Left ventricle myocardium inferior (tissue), 1 donor: ENCODE measurements at regions not wholly inside any gene's neighbourhood (a gene's known extent, or its start where the extent isn't known, plus 50 kb on each side); places are given as distances from the start of the nearest gene placed in this dataset.

Experiments used
- DNase-seq: peaks from one replicate; pipeline ENCODE4 v3.0.0-alpha.2; 2020
- H3K27ac ChIP-seq: fragments of 200-600 bp; replicated peaks from 2 replicates; pipeline ENCODE4 v1.8.0; 2021
- H3K27me3 ChIP-seq: fragments of 200-600 bp; 2 replicates; pipeline ENCODE4 v1.8.0; 2021; ENCODE audit warnings: low read depth
- H3K36me3 ChIP-seq: fragments of 200-600 bp; 2 replicates; pipeline ENCODE4 v1.8.0; 2021
- H3K4me1 ChIP-seq: fragments of 200-600 bp; 2 replicates; pipeline ENCODE4 v1.8.0; 2021
- H3K4me3 ChIP-seq: fragments of 200-600 bp; 2 replicates; pipeline ENCODE4 v1.8.0; 2021; ENCODE audit warnings: mild to moderate bottlenecking, moderate library complexity
- H3K9me3 ChIP-seq: fragments of 200-600 bp; replicated peaks from 2 replicates; pipeline ENCODE4 v1.8.0; 2021
- CTCF ChIP-seq: fragments of 200-600 bp; IDR thresholded peaks from 2 replicates; pipeline ENCODE4 v1.8.0; 2021; ENCODE audit warnings: antibody characterized with exemption, mild to moderate bottlenecking, borderline replicate concordance
- intact Hi-C: fragments of 100-400 bp; cut with micrococcal nuclease; formaldehyde crosslinking; loops from one replicate; pipeline ENCODE4 v1.11.0; 2022
- donor health status: DM: no; HTN: yes; CAD: no; lungs with severe emphysema.

- TF ChIP-seq CTCF = no peak
Measured at GRCh38 chr9:113775749-113776148, 100.4 kb upstream of the ZNF618 start.

GRCh38 chr9:113776194-113776593, 99.9 kb upstream of the ZNF618 start:
- intact Hi-C loops = no loop called here
- DNase-seq = no peak
- peaks cover 14% of the 10 kb centered on the region for H3K4me1 ChIP-seq
- H3K27me3 ChIP-seq = peaks cover 9% of the 10 kb centered on the region
- H3K4me3 ChIP-seq = no peak overlapping the region
- H3K27ac ChIP-seq = no peak overlapping the region
- peaks cover 12% of the 10 kb centered on the region for H3K9me3 ChIP-seq
- H3K36me3 ChIP-seq = no peaks in the 10 kb centered on the region
- no peak for TF ChIP-seq CTCF

More at GRCh38 chr9:113775749-113776148, 100.4 kb upstream of the ZNF618 start:
- no peak for DNase-seq
- Histone ChIP-seq H3K27ac (no peak overlapping the region), H3K27me3 (peaks cover 5% of the 10 kb centered on the region), H3K9me3 (peaks cover 12% of the 10 kb centered on the region), H3K36me3 (no peaks in the 10 kb centered on the region), H3K4me3 (no peak overlapping the region), H3K4me1 (peaks cover 18% of the 10 kb centered on the region)
- intact Hi-C loops = no loop called here

DNA sequence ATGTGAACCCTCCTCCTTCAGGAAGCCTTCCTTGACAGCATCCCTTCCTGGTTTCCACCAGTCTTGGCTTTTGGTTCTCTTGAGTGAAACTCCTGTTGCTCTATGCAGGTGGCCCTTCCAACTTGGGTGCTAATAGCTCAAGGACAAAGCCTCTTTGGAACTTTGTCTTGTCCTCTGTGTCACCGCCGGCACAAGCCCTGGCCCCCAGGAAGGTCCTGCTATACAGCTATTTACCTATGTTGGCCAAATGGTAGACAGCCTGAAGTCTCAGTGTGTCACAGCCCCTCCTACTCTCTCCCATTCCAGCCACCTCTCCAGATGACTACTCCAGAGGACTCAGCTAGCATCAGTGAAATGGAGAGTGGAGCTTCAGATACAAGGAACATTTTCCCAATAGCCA, 94.7 kb upstream of the ZNF618 start:
- no peak overlapping the region for H3K4me3 ChIP-seq
- H3K9me3 ChIP-seq = no peaks in the 10 kb centered on the region
- peaks cover 35% of the 10 kb centered on the region for H3K27me3 ChIP-seq
- H3K4me1 ChIP-seq = no peaks in the 10 kb centered on the region
- intact Hi-C loops = no loop called here
- H3K27ac ChIP-seq = no peak overlapping the region
- TF ChIP-seq CTCF = no peak
- no peak for DNase-seq
- no peaks in the 10 kb centered on the region for H3K36me3 ChIP-seq

DNA sequence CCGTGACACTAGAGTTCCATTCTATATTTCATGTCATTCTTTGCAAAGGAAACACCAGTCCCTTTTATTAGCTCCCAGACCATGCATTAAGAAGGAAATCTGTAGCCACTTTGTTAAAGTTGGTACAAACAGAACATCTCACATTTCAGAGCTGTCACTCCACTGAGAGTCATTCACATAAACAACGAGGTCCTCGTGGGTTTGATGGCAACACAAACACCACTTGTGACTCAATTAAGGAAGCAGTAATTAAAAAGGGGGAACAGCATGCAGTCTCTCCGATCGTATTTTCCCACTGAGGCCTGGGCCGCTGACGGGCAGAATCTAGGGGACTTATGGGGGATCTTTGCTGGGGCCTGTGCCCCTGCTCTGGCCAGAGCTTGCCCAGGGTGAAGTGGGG, 94.2 kb upstream of the ZNF618 start:
- TF ChIP-seq CTCF = no peak
- H3K9me3 ChIP-seq = no peaks in the 10 kb centered on the region

DNA sequence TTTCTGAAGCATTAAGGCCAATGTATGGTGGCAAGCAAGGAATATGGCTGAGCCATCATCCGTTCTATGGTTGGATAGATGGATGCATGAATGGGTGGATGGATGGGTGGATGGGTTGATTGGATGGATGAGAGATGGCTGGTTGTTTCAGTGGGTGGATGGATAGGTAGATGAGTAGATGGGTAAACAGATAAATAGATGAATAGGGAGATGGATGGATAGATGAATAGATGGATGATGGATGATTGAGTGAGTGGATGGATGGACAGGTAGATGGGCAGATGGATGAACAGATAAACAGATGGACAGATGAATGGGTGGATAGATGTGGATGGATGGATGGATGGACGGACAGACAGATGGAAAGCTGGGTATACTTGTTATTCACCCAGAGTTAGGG, 92.6 kb upstream of the ZNF618 start:
- Histone ChIP-seq H3K27ac (no peak overlapping the region), H3K4me3 (no peak overlapping the region)
- intact Hi-C loops = no loop called here

More for the DNA sequence above, 94.2 kb upstream of the ZNF618 start:
- Histone ChIP-seq H3K36me3 (no peaks in the 10 kb centered on the region), H3K4me3 (no peak overlapping the region), H3K27me3 (peaks cover 35% of the 10 kb centered on the region), H3K27ac (no peak overlapping the region), H3K4me1 (no peaks in the 10 kb centered on the region)
- intact Hi-C loops = no loop called here
- DNase-seq = no peak

More for the DNA sequence above, 92.6 kb upstream of the ZNF618 start:
- TF ChIP-seq CTCF = no peak
- H3K9me3 ChIP-seq = no peaks in the 10 kb centered on the region
- H3K4me1 ChIP-seq = no peaks in the 10 kb centered on the region
- H3K27me3 ChIP-seq = peaks cover 35% of the 10 kb centered on the region
- H3K36me3 ChIP-seq = no peaks in the 10 kb centered on the region
- DNase-seq = no peak
